WTC11 (cell line): ENCODE measurements at regions not wholly inside any gene's neighbourhood (a gene's known extent, or its start where the extent isn't known, plus 50 kb on each side); places are given as distances from the start of the nearest gene placed in this dataset.

Experiments used
- ATF2 ChIP-seq: sonication (generic); formaldehyde crosslinking; IDR thresholded peaks from 2 replicates; pipeline ENCODE4 v1.8.1; 2022; ENCODE audit warnings: low read depth, missing genetic modification reagents, borderline replicate concordance
- CTCF ChIP-seq: fragments of 200-600 bp; IDR thresholded peaks from 2 replicates; pipeline ENCODE4 v1.8.0; 2022; ENCODE audit warnings: antibody characterized with exemption
- HMGA2 ChIP-seq: fragments of 250-450 bp; sonication (Bioruptor Pico); IDR thresholded peaks from 2 replicates; pipeline ENCODE4 v1.4.0; 2021; ENCODE audit warnings: mild to moderate bottlenecking, moderate library complexity
- MAX ChIP-seq: sonication (generic); formaldehyde crosslinking; IDR thresholded peaks from 2 replicates; pipeline ENCODE4 v1.8.0; 2022; ENCODE audit warnings: mild to moderate bottlenecking, missing genetic modification reagents
- USF2 ChIP-seq: sonication (generic); formaldehyde crosslinking; IDR thresholded peaks from 2 replicates; pipeline ENCODE4 v1.8.1; 2023; ENCODE audit warnings: mild to moderate bottlenecking, missing genetic modification reagents, moderate library complexity

- TF ChIP-seq ATF2 (CRISPR knock-in tag): no peak
- TF ChIP-seq CTCF: no peak
- no peak for TF ChIP-seq MAX
- TF ChIP-seq HMGA2 (CRISPR knock-in tag): no peak
- no peak for TF ChIP-seq USF2 (CRISPR knock-in tag)
These were observed 390.2 kb downstream of the DSC3 start for GRCh38 chr18:30652387-30652786.
